Kidney (tissue), 13 donors: ENCODE measurements at regions not wholly inside any gene's neighbourhood (a gene's known extent, or its start where the extent isn't known, plus 50 kb on each side); places are given as distances from the start of the nearest gene placed in this dataset.

Experiments
- DNase-seq, 5 donors: peaks; one replicate each; pipeline ENCODE4 v3.0.0-alpha.2; 2013 to 2020
- FAIRE-seq: peaks from 2 replicates; lab custom pipeline; 2012; peaks lifted over from hg19 to GRCh38; lab: Jason Lieb, UNC
- H3K27ac ChIP-seq, 2 donors: one replicate each; pipeline ENCODE4 v1.7.0; 2013; ENCODE audit warnings: low read depth in 2 of 2, low read length in 2 of 2, inconsistent platforms in 1 of 2
- H3K27me3 ChIP-seq: one replicate; pipeline ENCODE4 v1.7.1; 2013; ENCODE audit warnings: low read length, inconsistent platforms; ENCODE audit not compliant: control insufficient read depth, insufficient read depth
- H3K36me3 ChIP-seq, 3 donors: one replicate each; pipeline versions ENCODE4 v1.7.0 to v1.7.1; 2013; ENCODE audit warnings: low read length in 3 of 3, control low read depth in 1 of 3, inconsistent platforms in 1 of 3; ENCODE audit not compliant: insufficient read depth in 3 of 3, control insufficient read depth in 2 of 3
- H3K4me1 ChIP-seq, 3 donors: one replicate each; pipeline versions ENCODE4 v1.7.0 to v1.7.1; 2013; ENCODE audit warnings: low read length in 3 of 3, inconsistent platforms in 1 of 3, low read depth in 1 of 3; ENCODE audit not compliant: control insufficient read depth in 2 of 3, insufficient read depth in 2 of 3
- H3K4me3 ChIP-seq, 3 donors: one replicate each; pipeline versions ENCODE4 v1.7.0 to v1.8.1; 2013; ENCODE audit warnings: low read length in 3 of 3, control low read depth in 1 of 3, inconsistent platforms in 1 of 3
- H3K9ac ChIP-seq, 3 donors: one replicate each; pipeline versions ENCODE4 v1.7.0 to v1.7.1; 2013; ENCODE audit warnings: low read length in 3 of 3, control low read depth in 1 of 3, inconsistent platforms in 1 of 3
- H3K9me3 ChIP-seq, 3 donors: one replicate each; pipeline versions ENCODE4 v1.7.0 to v1.7.1; 2013; ENCODE audit warnings: low read length in 3 of 3, control low read depth in 1 of 3, inconsistent platforms in 1 of 3; ENCODE audit not compliant: control insufficient read depth in 2 of 3, insufficient read depth in 1 of 3
- CTCF ChIP-seq: IDR thresholded peaks from 3 replicates; pipeline ENCODE4 v1.5.1; 2012; ENCODE audit warnings: mild to moderate bottlenecking, moderate library complexity, borderline replicate concordance; ENCODE audit not compliant: insufficient read depth; ENCODE audit errors: extremely low read depth
- intact Hi-C: fragments of 100-400 bp; cut with DNase I; formaldehyde crosslinking; loops from one replicate; pipeline ENCODE4 v1.11.1; 2022
- donor health status: control.
- donor health status: control.
- donor health status: control.
- donor health status: control.
- donor health status: control.
- donor health status: DM: yes; HTN: yes; CAD: no.
- donor health status: Normal renal cell carcinoma (clear cell type).

- intact Hi-C loops = no loop called here
- H3K9ac ChIP-seq = no peak overlapping the region
- no peak overlapping the region for H3K27ac ChIP-seq
- H3K4me1 ChIP-seq = peaks cover 0 to 23% (median 18%) of the 10 kb centered on the region in 3 donors
- no peaks in the 10 kb centered on the region for H3K36me3 ChIP-seq
- FAIRE-seq (no peak), DNase-seq (no peak)
- H3K4me3 ChIP-seq = no peak overlapping the region
- no peaks in the 10 kb centered on the region for H3K27me3 ChIP-seq
- no peak for TF ChIP-seq CTCF
- H3K9me3 ChIP-seq = no peaks in the 10 kb centered on the region
These were observed 253.1 kb upstream of the PITRM1 start for GRCh38 chr10:3425716-3426115.

GRCh38 chr10:3425261-3425660 is 252.7 kb upstream of the PITRM1 start:
- Histone ChIP-seq H3K27me3 (no peaks in the 10 kb centered on the region), H3K4me1 (peaks cover 0 to 23% (median 18%) of the 10 kb centered on the region in 3 donors), H3K36me3 (no peaks in the 10 kb centered on the region), H3K9me3 (no peaks in the 10 kb centered on the region), H3K27ac (no peak overlapping the region), H3K9ac (no peak overlapping the region), H3K4me3 (no peak overlapping the region)
- no peak for TF ChIP-seq CTCF
- FAIRE-seq (no peak), DNase-seq (no peak)
- intact Hi-C loops = no loop called here

- Histone ChIP-seq H3K36me3 (no peaks in the 10 kb centered on the region), H3K4me1 (peaks cover 0 to 20% (median 14%) of the 10 kb centered on the region in 3 donors), H3K4me3 (no peak overlapping the region), H3K27ac (peak overlapping the region; percentile 49 to 60), H3K27me3 (no peaks in the 10 kb centered on the region), H3K9ac (no peak overlapping the region), H3K9me3 (no peaks in the 10 kb centered on the region)
- FAIRE-seq (no peak), DNase-seq (peak in 1 of 5 donors; percentile 34)
- intact Hi-C loops = no loop called here
- no peak for TF ChIP-seq CTCF
These were observed 251.7 kb upstream of the PITRM1 start for GRCh38 chr10:3424111-3424851.
